Osteocyte (in vitro differentiated cells): ENCODE measurements at regions not wholly inside any gene's neighbourhood (a gene's known extent, or its start where the extent isn't known, plus 50 kb on each side); places are given as distances from the start of the nearest gene placed in this dataset.

Source experiments
- DNase-seq: peaks from one replicate; pipeline ENCODE4 v3.0.0; 2021; ENCODE audit warnings: mixed read lengths; ENCODE audit not compliant: unreplicated experiment; ENCODE audit errors: extremely low spot score
- H3K27ac Mint-ChIP-seq: one replicate; pipeline ENCODE4 v1.8.0; 2021; ENCODE audit warnings: mild to moderate bottlenecking, mixed read lengths; ENCODE audit not compliant: unreplicated experiment
- H3K27me3 Mint-ChIP-seq: one replicate; pipeline ENCODE4 v1.8.0; 2021; ENCODE audit warnings: mixed read lengths; ENCODE audit not compliant: unreplicated experiment
- H3K36me3 Mint-ChIP-seq: one replicate; pipeline ENCODE4 v1.8.0; 2021; ENCODE audit warnings: mixed read lengths; ENCODE audit not compliant: unreplicated experiment
- H3K4me1 Mint-ChIP-seq: one replicate; pipeline ENCODE4 v1.8.0; 2021; ENCODE audit warnings: mixed read lengths; ENCODE audit not compliant: unreplicated experiment
- H3K4me3 Mint-ChIP-seq: one replicate; pipeline ENCODE4 v1.8.0; 2021; ENCODE audit warnings: mild to moderate bottlenecking, moderate library complexity, mixed read lengths; ENCODE audit not compliant: unreplicated experiment
- H3K9me3 Mint-ChIP-seq: one replicate; pipeline ENCODE4 v1.8.0; 2021; ENCODE audit warnings: mixed read lengths; ENCODE audit not compliant: unreplicated experiment
- CTCF ChIP-seq: fragments of 200-600 bp; sonication (generic); IDR thresholded peaks from 2 replicates; pipeline ENCODE4 v1.5.0; 2021; ENCODE audit warnings: antibody characterized with exemption, mild to moderate bottlenecking, moderate library complexity

GRCh38 chr1:118661769-118662320 is 326.3 kb downstream of the TBX15 start:
- DNase-seq: no peak

GRCh38 chr1:118660769-118661168 is 327.4 kb downstream of the TBX15 start:
- Mint-ChIP-seq H3K27me3 (no peaks in the 10 kb centered on the region), H3K9me3 (peaks cover 17% of the 10 kb centered on the region), H3K4me3 (no peak overlapping the region), H3K27ac (no peak overlapping the region), H3K36me3 (no peaks in the 10 kb centered on the region), H3K4me1 (no peaks in the 10 kb centered on the region)
- TF ChIP-seq CTCF: no peak
- no peak for DNase-seq

More at GRCh38 chr1:118661769-118662320, 326.3 kb downstream of the TBX15 start:
- Mint-ChIP-seq H3K27ac (no peak overlapping the region), H3K27me3 (no peaks in the 10 kb centered on the region), H3K9me3 (peaks cover 13% of the 10 kb centered on the region), H3K4me3 (no peak overlapping the region), H3K36me3 (no peaks in the 10 kb centered on the region), H3K4me1 (no peaks in the 10 kb centered on the region)
- TF ChIP-seq CTCF: no peak

GRCh38 chr1:118659646-118660045 is 328.5 kb downstream of the TBX15 start:
- no peak for DNase-seq
- H3K9me3 Mint-ChIP-seq: peaks cover 24% of the 10 kb centered on the region
- no peaks in the 10 kb centered on the region for H3K36me3 Mint-ChIP-seq
- no peak overlapping the region for H3K4me3 Mint-ChIP-seq
- H3K27ac Mint-ChIP-seq: no peak overlapping the region
- H3K27me3 Mint-ChIP-seq: no peaks in the 10 kb centered on the region
- no peak for TF ChIP-seq CTCF
- no peaks in the 10 kb centered on the region for H3K4me1 Mint-ChIP-seq

GRCh38 chr1:118650107-118650807 is 337.9 kb downstream of the TBX15 start:
- no peaks in the 10 kb centered on the region for H3K36me3 Mint-ChIP-seq
- no peak for TF ChIP-seq CTCF
- H3K27me3 Mint-ChIP-seq: peaks cover 2% of the 10 kb centered on the region
- H3K27ac Mint-ChIP-seq: no peak overlapping the region
- H3K4me3 Mint-ChIP-seq: no peak overlapping the region
- H3K4me1 Mint-ChIP-seq: no peaks in the 10 kb centered on the region
- DNase-seq: no peak
- H3K9me3 Mint-ChIP-seq: peaks cover 5% of the 10 kb centered on the region

GRCh38 chr1:118649369-118650106 is 338.6 kb downstream of the TBX15 start:
- peaks cover 2% of the 10 kb centered on the region for H3K27me3 Mint-ChIP-seq
- no peaks in the 10 kb centered on the region for H3K36me3 Mint-ChIP-seq
- H3K4me3 Mint-ChIP-seq: no peak overlapping the region
- H3K27ac Mint-ChIP-seq: no peak overlapping the region
- H3K9me3 Mint-ChIP-seq: no peaks in the 10 kb centered on the region
- no peaks in the 10 kb centered on the region for H3K4me1 Mint-ChIP-seq
- TF ChIP-seq CTCF: no peak
- DNase-seq: no peak
